ENCODE measurements at regions not wholly inside any gene's neighbourhood (a gene's known extent, or its start where the extent isn't known, plus 50 kb on each side); places are given as distances from the start of the nearest gene placed in this dataset.
"Not testable (repeated sequence)": the region's sequence is repeated elsewhere in the genome, so short reads cannot be mapped to it uniquely, and the experiment has no call there.

- DNase-seq (ENCODE audit: low read depth): not testable (repeated sequence)
Measured at GRCh38 chr1:228611707-228612106, 123.6 kb upstream of the RHOU start.

GRCh38 chr1:228622002-228622716 lies 113.1 kb upstream of the RHOU start:
- DNase-seq (ENCODE audit: low read depth): not testable (repeated sequence)

GRCh38 chr1:228626481-228626880 lies 108.8 kb upstream of the RHOU start:
- DNase-seq (ENCODE audit: low read depth): not testable (repeated sequence)

- not testable (repeated sequence) for DNase-seq (ENCODE audit: low read depth)
Measured at GRCh38 chr1:228632858-228633257, 102.4 kb upstream of the RHOU start.

GRCh38 chr1:228635304-228635703 lies 100.0 kb upstream of the RHOU start:
- not testable (repeated sequence) for DNase-seq (ENCODE audit: low read depth)

GRCh38 chr1:228637529-228637928 lies 97.8 kb upstream of the RHOU start:
- DNase-seq (ENCODE audit: low read depth): not testable (repeated sequence)

GRCh38 chr1:228646717-228647522 lies 88.4 kb upstream of the RHOU start:
- peak; percentile 48 for DNase-seq (ENCODE audit: low read depth)

DNA sequence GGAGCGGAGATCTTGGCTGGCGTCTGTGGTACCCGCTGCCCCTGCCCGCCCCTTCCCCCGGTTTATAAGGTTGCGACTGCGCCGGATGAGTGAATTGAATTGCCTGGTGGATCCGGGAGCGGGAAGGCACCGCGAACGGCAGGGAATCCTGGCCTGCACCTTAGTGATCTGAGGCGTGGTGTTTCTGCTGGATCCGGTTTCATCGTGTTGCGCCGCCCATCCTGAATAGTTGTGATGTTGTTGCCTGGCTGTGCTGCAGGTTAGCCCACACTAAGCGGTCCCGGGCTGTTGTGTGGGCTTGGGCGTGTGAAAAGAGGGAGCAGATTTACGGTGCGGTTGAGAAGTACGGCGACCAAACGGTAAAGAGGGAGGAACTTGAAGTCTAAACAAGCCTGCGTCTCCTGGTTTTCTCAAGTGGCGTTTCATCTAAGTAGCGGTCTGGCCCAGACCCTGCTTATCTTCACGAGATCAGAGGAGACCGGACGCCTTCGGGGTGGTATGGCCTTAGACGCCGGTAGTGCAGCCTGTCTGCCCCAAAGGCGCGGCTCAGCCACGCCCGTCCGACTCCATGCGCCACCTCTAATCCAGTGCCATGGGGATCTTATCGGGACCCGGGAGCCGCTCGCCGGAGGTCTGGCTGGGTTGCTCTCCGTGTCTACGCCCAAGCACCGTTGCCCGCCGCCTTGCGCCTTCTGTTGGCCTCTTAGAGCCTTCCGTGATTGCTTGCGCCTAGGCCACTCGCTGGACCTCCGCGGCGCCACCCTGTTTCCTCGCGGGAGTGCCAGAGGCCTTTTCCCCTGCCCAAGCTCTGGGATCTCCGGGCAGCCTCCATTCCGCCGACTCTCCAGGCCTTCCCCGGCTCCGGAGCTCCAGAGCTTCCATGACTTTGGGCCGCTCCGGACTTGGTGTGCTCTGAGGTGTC lies 87.5 kb upstream of the RHOU start:
- DNase-seq (ENCODE audit: low read depth): no peak

GRCh38 chr1:228648647-228649383 lies 86.5 kb upstream of the RHOU start:
- no peak for DNase-seq (ENCODE audit: low read depth)

- no peak for DNase-seq (ENCODE audit: low read depth)
Measured at GRCh38 chr1:228650141-228650540, 85.1 kb upstream of the RHOU start.

- DNase-seq (ENCODE audit: low read depth): no peak
Measured at GRCh38 chr1:228650946-228651345, 84.3 kb upstream of the RHOU start.

DNA sequence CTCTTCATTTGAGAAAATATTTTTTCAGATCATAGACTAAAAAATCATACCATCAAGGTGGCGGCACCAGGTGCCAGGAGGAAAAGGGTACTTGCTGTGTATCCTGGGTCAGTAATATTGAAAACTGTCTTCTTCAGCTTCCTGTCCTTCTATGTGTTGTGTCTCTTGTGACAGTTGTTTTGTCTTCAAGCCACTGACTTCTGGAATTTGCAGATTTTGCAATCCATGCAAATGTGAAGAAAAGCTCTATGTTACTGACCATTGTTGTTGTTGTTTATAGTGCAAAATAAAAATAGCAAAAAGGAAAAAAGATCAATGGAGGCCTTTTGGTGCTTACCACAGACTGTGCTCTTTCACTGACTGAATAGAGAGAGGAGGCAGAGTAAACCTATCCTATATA lies 83.2 kb upstream of the RHOU start:
- DNase-seq (ENCODE audit: low read depth): no peak

- not testable (repeated sequence) for DNase-seq (ENCODE audit: low read depth)
Measured at GRCh38 chr1:228653057-228653456, 82.2 kb upstream of the RHOU start.

- DNase-seq (ENCODE audit: low read depth): no peak
Measured at GRCh38 chr1:228653748-228654147, 81.5 kb upstream of the RHOU start.

DNA sequence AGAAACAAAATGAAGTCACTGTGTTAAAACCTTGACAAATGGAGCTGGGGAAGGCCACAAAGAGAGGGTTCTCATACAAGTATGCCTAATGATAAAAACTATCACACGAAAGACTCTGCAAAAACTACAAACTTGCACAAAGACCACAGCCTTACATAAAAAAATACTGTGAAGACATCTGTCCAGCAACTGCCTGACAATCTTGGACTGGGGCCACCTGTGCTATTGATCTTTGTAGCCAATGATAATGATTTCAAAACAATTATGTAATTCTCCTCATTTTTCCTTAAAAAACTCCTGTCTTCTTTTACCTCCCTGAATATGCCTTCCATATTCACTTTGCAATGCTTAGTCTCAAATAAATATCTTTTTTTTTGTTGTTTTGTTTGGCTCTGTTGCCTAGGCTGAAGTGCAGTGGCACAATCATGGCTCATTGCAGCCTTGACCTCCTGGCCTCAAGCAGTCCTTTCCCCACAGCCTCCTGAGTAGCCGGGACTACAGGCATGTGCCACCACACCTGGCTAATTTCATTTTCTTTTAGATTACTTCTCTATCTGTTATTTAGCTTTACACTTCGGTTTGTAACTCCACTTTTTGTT lies 79.4 kb upstream of the RHOU start:
- DNase-seq (ENCODE audit: low read depth): no peak

DNA sequence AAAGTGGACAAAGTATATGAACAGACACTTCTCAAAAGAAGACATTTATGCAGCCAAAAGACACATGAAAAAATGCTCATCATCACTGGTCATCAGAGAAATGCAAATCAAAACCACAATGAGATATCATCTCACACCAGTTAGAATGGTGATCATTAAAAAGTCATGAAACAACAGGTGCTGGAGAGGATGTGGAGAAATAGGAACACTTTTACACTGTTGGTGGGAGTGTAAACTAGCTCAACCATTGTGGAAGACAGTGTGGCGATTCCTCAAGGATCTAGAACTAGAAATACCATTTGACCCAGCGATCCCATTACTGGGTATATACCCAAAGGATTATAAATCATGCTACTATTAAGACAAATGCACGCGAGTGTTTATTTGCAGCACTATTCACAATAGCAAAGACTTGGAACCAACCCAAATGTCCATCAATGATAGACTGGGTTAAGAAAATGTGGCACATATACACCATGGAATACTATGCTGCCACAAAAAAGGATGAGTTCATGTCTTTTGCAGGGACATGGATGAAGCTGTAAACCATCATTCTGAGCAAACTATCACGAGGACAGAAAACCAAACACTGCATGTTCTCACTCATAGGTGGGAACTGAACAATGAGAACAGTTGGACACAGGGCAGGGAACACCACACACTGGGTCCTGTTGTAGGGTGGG lies 73.1 kb upstream of the RHOU start:
- DNase-seq (ENCODE audit: low read depth): not testable (repeated sequence)

- DNase-seq (ENCODE audit: low read depth): peak; percentile 31
Measured at GRCh38 chr1:228664399-228664914, 70.8 kb upstream of the RHOU start.

DNA sequence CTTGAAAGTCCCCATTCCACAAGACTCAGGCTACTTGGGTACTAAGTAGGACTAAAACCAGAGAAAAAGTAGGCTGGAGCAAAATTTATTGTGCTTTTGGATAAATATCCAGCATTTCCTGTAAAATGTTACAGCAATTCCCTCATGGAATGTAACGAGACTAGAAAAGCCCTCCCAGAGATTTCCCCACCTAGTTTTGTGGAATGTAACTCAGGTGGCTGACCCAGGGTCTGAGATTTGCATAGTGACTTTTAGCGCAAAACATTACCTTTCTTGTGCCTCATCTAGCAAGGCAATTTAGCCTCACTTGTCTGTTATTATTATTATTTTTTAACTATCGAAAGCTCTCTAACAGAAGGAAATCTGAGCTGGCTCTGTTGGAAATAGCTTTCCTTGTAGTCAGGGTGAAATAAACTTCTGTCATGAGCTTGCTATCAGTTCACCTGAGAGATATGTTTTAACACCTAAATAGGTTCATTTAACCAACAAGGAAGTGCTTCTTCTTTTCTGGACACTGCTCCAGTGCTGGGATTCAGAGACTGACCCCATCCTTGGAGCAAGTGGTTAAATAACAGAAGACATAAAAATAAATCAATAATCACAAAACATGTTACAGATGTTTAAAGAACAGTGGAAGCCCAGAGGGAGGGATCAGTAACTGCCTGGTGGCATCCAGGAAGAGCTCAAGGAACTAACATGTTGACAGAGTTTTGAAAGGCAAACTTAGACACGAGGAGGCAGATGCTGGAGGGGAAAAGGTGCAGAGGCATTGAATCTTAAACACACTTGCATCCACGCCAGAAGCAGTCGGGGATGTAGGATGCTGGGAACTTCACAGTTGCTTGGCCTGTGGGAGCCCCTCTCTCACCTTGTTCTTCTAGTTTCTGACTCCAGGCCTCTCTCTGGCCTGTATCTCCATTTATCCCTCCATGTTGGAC lies 68.3 kb upstream of the RHOU start:
- no peak for DNase-seq (ENCODE audit: low read depth)

- DNase-seq (ENCODE audit: low read depth): no peak
Measured at GRCh38 chr1:228668553-228669241, 66.6 kb upstream of the RHOU start.

Data from CMK (cell line).